HG02970 (cell line): ENCODE measurements at regions not wholly inside any gene's neighbourhood (a gene's known extent, or its start where the extent isn't known, plus 50 kb on each side); places are given as distances from the start of the nearest gene placed in this dataset.
"Not testable (repeated sequence)": the region's sequence is repeated elsewhere in the genome, so short reads cannot be mapped to it uniquely, and the experiment has no call there.

Experiments used
- ATAC-seq: cut with Tn5 transposase; IDR thresholded peaks from one replicate; pipeline ENCODE4 v1.9.1; 2021; ENCODE audit warnings: mild to moderate bottlenecking, moderate library complexity, moderate number of reproducible peaks; ENCODE audit not compliant: unreplicated experiment, low FRiP score

DNA sequence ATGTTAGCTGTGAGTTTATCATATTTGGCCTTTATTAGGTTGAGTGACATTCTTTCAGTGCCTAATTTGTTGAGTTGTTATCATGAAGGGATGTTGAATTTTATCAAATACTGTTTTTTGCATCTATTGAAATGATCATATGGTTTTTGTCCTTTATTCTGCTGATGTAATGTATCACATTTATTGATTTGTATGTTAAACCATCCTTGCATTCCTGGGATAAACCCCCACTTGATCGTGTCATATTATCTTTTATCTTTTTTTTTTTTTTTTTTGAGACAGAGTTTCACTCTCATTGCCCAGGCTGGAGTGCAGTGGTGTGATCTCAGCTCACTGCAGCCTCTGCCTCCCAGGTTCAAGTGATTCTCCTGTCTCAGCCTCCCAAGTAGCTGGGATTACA, 51.9 kb upstream of the MFGE8 start:
- ATAC-seq = not testable (repeated sequence)

DNA sequence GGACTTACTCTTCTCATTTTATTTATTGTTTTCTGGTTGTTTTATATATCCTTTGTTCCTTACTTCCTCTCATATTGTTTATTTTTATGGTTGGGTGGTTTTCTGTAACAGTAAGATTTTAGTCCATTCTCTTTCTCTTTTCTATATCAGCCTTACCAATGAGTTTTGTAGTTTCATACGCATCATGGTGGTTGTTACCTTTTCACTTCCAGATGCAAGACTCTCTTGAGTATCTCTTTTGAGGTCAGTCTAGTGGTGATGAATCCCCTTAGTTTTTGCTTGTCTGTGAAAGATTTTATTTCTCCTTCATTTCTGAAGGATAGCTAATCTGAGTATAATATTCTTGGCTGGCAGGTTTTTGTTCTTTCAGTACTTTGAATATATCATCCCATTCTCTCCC, 57.1 kb upstream of the MFGE8 start:
- ATAC-seq = no peak

DNA sequence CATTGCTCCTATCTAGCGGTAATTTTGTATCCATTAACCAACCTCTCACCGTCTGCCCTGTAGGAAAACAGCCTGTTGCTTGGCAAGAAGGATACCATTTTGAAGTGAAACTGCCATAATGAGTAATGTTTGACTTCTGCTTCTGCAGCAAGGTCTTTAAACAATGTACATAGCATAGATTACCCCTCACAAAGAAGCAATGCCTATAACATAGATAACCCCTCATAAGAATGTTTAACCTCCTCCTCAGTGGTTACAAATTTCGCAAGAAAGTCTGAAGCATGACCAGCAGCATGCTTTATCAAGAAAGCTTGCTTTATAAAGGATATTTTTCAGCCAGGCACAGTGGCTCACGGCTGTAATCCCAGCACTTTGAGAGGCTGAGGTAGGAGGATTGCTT, 61.2 kb upstream of the MFGE8 start:
- ATAC-seq = no peak

DNA sequence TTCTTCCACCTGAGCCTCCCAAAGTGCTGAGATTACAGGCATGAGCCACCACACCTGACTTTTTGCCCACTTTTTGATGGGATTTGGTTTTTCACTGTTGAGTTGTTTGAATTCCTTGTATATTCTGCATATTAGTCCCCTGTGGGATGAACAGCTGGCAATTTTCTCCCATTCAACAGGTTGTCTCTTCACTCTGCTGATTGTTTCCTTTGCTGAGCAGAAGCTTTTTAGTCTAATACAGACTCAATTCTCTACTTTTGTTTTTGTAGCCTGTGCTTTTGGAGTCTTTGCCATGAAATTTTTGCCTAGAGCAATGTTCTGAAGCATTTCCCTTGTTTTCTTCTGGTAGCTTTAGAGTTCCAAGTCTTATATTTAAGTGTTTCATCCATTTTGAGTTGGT, 62.7 kb upstream of the MFGE8 start:
- no peak for ATAC-seq

DNA sequence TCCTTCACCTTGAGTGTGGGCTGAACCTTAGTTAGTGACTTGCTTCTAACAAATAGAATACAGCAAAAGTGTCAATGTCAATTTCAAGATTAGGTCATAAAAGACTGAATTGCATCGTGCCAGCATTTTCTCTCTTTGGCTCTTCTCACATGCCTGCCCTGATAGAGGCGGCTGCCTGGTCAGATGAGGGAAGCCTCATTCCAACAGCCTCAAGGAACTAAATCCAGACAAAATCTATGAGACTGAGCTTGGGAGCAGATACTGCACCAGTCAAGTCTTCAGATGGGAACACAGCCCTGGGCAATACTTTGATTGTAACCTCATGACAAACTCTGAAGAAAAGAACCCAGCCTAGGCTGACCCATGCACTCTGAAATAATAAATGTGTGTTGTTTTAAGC, 63.5 kb upstream of the MFGE8 start:
- no peak for ATAC-seq

DNA sequence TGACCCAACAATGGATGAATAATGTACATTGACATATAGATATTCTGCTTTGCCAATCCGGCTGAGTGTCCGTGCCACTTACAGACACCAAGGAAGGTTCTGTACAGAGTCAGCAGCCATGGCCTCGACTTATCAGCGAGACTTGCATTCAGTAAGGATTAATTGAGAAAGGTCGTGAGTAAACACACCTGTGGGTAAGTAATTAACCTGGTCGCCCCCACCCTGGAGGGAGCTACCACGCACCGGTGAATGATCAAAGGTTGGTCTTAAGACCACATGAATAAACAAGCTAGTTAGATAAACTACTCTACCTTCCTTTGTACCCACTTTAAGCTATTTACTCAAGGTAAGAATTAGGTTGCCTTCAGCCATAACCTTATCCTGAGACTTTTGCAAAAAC, 66.5 kb upstream of the MFGE8 start:
- no peak for ATAC-seq

DNA sequence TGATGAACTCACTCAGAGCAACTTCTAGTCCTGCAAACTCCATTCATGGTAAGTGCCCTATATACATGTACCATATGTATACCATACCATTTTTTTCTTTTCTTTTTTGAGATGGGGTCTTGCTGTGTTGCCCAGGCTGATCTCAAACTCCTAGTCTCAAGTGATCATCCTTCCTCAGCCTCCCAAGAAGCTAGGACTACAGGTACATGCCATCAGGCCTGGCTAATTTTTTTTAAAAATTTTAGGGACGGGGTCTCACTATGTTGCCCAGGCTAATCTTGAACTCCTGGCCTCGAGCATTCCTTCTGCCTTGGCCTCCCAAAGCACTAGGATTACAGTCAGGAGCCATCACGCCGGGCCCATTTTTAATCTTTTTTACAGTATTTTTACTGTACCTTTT, 67.3 kb upstream of the MFGE8 start:
- no peak for ATAC-seq

DNA sequence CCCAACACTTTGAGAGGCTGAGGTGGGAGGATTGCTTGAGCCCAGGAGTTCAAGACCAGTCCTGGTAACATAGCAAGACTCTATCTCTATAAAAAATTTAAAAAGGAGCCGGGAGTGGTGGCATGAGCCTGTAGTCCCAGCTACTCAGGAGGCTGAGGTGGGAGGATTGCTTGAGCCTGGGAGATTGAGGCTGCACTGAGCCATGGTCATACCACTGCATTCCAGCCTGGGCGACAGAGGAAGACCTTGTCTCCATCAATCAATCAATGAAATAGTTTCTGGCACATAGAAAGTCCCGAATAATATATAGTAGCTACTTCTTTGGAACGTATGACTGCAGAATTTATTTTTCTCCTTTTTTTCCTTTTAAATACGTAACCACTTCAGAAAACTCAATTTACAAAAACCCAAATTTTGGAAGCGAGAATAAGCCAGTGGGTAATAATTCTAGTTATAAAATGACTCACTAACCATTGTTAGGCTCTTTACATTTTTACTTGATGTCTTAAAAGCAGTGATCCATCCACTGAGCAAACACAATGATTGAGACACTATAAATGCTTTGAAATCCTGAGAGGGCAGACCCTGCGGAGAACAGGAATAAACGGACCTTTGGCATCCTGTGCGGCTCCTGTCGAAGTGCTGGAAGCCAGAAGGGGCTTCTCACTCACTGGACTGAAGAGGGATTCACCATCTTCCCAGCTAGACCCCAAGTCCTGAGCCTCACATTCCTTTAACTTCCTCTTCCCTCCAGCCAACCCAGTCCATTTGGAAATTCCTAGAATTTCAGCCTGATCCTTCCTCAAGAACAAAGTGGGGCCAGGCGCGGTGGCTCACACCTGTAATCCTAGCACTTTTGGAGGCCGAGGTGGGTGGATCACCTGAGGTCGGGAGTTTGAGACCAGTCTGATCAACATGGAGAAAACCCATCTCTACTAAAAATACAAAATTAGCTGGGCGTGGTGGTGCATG, 68.4 kb upstream of the MFGE8 start:
- no peak for ATAC-seq

DNA sequence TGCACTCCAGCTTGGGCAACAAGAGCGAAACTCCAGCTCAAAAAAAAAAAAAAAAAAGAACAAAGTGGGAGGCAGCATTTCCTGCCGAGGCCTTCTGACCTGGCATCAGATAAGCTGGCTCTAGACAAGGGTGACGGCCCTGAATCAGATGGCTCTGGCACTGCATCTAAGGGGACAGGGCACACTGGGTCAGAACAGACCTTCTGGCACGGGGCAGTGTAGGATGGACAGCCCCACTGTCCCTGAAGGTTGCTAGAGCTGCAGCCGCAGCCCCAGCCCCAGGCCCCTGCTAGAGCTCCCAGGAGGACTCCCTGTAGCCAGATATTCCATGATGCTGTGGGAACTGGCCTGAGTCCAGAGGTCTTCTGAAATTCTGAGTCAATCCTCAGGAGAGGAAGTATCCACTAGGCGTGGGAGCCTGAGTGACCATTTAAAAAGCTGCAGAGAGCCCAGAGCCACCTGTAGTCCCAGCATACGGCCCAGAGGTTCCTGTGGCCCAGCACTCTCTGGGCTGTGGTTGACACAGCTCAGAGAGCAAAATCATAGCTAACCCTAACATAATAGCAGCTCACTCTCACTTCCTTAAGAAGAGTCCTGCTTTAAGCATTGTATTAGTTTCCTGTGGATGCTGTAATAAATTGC, 69.2 kb upstream of the MFGE8 start:
- ATAC-seq = peak; percentile 73

DNA sequence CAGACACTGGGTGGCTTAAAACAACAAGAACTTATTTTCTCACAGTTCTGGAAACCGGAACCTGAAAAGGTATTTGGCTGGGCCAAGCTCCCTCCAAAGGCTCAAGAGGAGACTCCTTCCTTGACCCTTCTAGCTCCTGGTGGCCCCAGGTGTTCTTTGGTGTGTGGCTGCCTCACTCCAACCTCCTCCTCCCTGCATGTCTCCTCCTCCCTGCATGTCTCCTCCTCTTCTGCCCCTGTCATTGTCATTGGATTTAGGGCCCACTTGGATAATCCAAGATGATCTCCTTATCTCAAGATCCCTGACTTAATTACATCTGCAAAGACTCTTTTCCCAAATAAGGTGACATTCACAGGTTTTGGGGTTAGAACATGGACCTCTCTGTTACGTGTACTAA, 69.8 kb upstream of the MFGE8 start:
- no peak for ATAC-seq

DNA sequence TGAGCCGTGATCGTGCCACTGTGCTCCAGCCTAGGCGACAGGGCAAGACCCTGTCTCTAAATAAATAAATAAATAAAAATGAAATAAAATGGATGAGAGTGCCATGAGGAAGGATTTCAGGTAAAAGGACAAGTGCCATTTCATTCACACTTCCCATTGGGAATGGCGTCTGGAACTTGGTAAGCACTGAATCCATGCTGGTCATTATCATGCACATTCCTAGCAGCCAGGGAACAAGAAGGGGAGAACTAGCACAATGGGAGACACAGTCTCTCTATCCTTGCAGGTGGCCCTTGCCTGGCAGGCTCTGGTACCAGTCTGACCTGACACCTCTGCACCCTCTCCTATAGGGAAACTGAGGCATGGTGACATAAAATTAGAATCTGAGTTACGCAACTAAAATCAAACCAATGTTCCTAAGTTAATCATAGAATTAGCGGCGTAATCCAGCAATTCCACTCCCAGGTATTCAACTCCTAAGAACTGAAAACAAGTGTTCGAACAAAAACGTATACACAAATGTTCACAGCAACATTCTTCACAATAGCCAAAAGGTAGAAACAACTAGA, 70.8 kb upstream of the MFGE8 start:
- no peak for ATAC-seq

DNA sequence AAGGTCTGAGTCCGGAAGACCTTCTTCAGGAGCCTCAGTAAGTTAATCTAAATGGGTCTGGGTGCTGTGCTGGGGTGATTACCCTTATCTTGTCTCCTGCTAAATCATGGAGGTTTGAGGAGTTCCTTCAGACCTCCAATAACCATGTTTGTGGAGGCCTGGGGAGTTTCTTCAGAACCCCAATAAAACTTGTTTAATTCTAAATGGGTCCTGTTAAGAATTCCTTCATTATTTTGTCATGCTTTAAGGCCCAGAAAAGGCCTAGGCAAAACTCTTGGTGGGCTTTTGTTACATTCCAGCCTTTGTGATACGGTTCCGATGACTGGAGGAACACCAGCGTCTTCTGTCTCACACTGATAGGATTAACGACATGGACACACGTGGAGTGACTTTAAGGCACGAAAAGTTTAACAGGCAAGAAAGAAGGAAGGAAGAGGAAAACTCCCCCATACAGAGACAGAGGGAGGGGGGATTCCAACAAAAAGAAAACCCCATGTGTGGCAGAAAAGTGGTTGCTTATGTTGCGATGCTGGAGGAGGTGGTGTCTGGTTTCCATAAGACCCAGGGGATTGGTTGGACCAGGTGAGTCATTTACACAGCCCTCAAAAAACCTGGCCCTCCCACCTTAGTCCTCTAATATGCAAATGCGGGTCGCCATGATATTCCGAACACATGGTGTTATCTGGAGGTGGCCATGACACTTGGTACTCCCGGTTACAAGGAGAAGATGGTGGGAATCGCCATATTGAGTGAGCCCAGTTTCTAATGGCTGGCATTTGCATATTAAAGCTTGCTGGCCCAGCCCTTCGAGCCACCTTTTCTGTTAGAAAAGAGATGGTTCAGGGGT, 72.6 kb upstream of the MFGE8 start:
- no peak for ATAC-seq

DNA sequence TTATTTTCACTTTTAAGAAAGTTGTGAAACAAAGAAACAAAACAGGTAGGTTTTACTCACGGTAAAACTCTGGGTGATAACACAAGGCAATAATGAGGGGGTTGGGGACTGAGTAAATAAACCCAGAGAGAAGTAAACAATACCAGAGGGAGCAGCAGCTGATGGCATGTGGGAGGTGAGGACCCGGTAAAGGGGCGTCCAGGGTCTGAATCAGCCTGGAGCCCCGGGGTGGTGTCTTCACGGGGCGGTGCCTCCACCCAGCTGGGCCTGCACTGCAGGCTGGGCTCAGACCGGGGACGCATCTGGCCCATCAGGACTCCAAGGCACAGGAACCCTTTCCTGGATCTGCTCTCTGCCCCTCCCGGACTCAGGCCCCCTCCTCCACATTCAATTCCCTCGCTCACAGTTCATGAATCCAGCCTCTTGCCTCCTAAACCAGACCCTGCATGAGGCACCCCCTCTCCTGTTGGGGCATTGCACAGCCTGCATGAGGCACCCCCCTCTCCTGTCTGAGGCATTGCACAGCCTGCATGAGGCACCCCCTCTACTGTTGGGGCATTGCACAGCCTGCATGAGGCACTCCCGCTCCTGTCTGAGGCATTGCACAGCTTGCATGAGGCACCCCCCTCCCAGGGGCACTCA, 73.9 kb upstream of the MFGE8 start:
- no peak for ATAC-seq

DNA sequence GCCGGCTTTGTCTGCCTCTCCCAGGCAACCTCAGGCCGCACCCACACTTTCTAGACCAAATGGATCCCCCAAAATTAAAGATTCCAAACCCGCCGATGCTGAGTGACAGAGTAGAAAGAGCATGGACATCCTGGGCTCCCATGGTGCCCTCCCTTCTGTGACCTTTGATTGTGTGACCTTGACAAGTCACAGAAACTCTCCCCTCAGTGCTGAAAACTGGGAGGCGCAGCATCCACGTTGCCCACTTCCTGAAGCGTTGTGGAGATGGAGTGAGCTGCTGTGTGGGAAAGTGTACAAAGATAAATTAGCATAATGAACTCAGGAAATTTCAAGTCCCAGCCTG, 74.4 kb upstream of the MFGE8 start:
- ATAC-seq = no peak

DNA sequence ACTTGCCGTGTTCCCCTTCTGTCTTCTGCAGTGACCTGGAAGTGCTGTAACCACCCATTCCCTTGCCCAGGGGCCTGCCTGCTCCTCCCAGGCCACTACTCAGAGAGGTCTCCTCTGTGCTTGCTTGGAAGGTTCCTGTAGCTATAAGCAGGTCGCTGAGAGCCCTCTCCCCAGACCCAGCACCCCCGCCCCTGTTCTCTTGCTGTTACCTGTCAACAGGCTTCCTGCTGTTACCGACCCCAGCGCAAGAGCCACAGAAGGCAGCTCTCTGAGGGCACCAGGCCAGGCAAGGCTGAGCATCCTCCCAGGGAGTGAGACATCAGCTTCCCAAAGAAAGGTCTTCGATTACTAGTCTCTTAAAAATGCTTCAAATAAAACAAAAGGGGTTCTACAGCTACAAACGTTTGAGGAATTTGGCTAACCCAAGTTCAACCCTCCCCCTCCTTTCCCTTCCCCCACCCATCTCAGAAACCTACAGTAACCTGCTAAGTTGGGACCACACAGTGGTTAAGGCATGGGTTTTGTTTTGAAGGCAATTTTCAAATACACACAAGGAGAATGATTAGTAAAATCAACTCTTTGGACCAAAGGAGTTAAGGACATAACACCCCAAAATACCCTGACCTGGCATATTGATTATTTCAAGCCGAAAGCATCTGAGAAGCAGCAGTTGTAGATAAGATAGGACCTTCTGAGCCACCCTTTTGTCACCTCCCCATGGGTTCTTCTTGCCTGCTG, 74.9 kb upstream of the MFGE8 start:
- no peak for ATAC-seq

DNA sequence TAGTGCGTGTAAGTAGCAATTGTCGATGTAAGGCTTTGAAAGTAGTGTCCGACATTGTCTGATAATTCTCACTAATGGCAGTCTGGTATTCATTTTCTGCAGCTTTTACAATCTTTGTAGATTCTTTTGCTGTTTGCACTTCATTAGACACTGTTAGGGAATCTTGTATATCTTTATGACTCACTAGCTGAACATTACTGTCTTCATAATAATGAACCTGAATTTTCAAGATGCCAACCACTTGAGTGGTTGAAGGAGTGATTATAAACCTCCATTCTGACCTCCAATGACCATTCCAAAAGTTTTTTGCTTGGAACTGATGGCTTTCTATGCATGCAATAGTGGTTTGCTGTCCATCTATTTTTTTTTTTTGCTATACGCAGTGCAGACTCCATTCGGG, 76.4 kb upstream of the MFGE8 start:
- ATAC-seq = no peak

DNA sequence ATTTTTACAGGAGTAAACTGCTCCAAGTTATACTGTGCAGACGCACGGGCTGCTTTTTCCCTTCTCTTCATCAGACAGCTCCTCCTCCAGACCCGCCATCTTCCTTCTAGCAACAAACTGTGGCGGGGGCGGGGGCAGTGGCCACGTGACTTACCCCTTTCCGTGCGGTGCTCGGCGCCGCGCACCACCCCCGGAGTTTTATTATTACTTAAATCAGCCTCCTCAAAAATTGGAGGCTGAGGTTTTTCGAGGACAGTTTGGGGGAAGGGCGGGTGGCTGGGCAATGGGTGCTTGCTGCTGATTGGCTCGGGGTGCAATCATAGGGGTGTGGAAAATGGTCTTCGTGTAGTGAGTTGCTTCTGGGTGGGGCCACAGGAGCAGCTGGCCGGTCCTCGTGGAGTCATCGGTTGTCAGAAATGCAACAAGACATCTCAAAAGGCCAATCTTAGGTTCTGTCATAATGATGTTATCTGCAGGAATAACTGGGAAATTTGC, 77.1 kb upstream of the MFGE8 start:
- ATAC-seq = no peak

DNA sequence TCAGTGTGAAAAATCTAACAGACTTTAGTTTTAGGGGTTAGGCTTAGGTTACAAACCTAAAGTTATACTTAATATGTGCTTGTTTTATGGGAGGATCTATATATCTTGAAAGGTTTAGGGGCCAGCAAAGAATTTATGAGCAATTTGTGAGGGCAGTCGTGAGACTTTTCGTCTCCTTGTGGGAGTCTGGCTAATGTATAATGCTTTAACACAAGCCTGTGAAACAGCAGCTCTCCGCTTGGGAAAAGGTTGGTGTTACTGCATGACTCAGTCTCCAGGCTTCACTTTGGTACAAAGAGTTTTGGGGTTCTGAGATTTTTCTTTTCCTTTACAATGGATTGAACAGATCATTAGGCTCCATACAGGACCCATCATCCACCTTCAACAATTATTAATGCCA, 79.0 kb upstream of the MFGE8 start:
- no peak for ATAC-seq

DNA sequence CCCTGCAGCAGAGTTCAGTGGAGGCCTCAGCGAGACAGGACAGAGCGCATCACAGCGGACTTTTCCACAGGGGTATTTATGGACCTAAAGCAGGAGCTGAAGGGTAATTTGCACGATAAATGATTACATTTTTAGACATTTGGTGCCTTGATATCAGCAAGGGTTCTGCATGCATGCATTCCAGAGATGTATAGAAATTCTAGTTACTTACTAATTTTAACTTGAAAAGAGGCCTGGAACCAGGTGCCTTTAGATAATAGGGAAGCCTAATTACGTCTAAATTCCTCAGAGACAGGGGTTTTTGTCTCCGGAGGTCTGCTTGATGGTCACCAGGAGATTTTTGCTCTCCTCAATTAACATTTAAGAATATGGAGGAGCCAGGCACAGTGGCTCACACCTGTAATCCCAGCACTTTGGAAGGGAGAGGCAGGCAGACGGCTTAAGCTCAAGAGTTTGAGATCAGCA, 79.8 kb upstream of the MFGE8 start:
- ATAC-seq = no peak
